ENCODE measurements at regions not wholly inside any gene's neighbourhood (a gene's known extent, or its start where the extent isn't known, plus 50 kb on each side); places are given as distances from the start of the nearest gene placed in this dataset.

DNA sequence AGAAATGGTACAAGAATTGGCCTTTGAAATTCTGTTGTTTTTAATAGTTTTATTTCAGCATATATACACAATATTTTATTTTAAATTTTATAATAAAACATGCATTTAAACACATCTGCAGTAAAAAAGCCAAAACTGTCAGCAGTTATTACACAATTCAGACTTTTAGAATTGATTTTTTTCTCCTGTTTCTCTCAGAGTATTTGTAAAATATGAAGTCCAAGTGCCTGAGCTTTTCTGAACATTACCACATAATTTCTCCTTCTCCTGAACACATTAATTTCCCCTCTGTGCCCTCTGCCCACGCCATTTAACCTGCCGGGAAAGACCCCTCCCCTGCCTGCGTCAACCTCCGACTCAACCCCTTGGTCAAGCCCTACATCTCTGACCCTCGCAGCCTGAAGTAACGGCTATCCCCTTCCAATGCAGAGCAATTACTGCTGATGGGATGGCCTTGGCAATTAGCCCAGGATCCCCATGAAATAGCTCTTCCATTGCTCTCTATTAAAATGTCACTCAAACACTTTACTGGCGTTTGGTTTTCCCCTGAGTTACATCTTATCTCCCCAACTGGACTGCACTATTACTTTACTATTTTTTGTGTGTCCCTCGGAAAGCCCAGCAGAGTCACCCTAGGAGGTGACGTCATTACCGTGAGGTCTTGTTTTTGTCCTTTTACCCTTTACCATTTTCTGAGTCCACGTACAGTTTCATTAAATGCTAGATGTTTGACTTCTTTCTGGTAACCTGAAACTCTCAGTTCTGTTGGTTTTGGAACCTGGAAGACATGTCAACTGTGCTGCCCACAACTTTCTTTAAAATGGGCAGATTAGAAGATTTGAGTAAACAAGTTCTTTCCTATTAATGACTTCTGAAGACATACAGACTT lies 146.7 kb upstream of the TAB2 start:
- peaks cover 30% of the 10 kb centered on the region for H3K36me3 Mint-ChIP-seq
- H3K27ac Mint-ChIP-seq: peak overlapping the region; percentile 58
- H3K27me3 Mint-ChIP-seq: no peaks in the 10 kb centered on the region
- H3K4me1 Mint-ChIP-seq: peaks cover 67% of the 10 kb centered on the region
- no peak overlapping the region for H3K4me3 Mint-ChIP-seq
- peaks cover 2% of the 10 kb centered on the region for H3K9me3 Mint-ChIP-seq (ENCODE audit: low read depth)
- DNase-seq (no peak), ATAC-seq (no peak)
- CTCF ChIA-PET: interaction anchor here (0.5 to 1.5 kb wide), 5 partner anchors 13 to 261 kb away, joined by 3 to 5 read pairs (median 3); no protein-coding TSS in a partner anchor

DNA sequence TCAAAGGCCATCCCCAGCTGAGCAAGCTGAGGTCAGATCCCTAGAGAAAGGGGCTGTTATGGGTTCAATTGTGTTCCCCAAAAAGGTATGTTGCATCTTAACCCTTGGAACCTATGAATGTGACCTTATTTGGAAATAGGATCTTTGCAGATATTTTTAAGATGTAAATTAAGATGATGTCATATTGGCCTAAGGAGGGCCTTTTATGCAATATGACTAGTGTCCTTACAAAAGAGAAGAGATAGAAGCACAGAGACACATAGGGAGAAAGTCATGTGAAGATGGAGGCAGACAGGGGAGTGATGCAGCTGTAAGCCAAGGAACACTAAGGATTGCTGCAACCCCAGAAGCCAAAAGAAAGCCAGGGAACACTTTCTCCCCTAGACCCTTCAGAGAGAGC lies 144.3 kb upstream of the TAB2 start:
- no peak for DNase-seq
- Mint-ChIP-seq H3K9me3 (ENCODE audit: low read depth) (peaks cover 4% of the 10 kb centered on the region), H3K27ac (no peak overlapping the region), H3K4me1 (peaks cover 51% of the 10 kb centered on the region), H3K27me3 (no peaks in the 10 kb centered on the region), H3K4me3 (no peak overlapping the region), H3K36me3 (peaks cover 39% of the 10 kb centered on the region)
- ATAC-seq: no peak
- CTCF ChIA-PET: interaction anchor here (3.8 kb wide), 1 partner anchor 22 kb away, joined by 13 read pairs; no protein-coding TSS in a partner anchor

GRCh38 chr6:149174962-149175361 lies 142.6 kb upstream of the TAB2 start:
- Mint-ChIP-seq H3K36me3 (peaks cover 41% of the 10 kb centered on the region), H3K4me1 (peaks cover 36% of the 10 kb centered on the region), H3K27ac (no peak overlapping the region), H3K9me3 (ENCODE audit: low read depth) (peaks cover 2% of the 10 kb centered on the region), H3K4me3 (no peak overlapping the region), H3K27me3 (no peaks in the 10 kb centered on the region)
- DNase-seq (no peak), ATAC-seq (no peak)
- CTCF ChIA-PET: interaction anchor here (1.0 to 3.8 kb wide), 4 partner anchors 9 to 44 kb away, joined by 3 to 13 read pairs (median 4); no protein-coding TSS in a partner anchor

- peaks cover 21% of the 10 kb centered on the region for H3K4me1 Mint-ChIP-seq
- CTCF ChIA-PET: no interaction called here
Measured at GRCh38 chr6:149176971-149177667, 140.4 kb upstream of the TAB2 start.

DNA sequence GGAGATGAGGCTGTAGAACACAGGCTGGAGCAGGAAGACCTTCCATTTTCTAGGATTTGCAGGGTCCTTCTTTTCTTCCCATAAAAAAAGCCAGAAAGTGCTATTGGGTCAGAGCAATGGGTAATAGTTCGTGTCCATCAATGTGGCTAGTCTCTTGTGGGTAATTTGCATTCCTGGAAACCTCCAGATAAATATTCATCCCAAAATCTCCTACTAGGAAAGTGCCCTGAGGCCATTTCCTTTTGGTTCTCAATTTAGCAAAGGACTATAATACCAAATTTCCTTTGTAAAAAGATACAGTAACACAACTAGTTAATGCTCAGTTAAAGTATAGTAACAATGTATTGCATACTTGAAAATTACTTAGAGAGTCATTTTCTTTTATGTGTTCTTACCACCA lies 138.1 kb upstream of the TAB2 start:
- Mint-ChIP-seq H3K27me3 (no peaks in the 10 kb centered on the region), H3K4me3 (no peak overlapping the region), H3K36me3 (peaks cover 40% of the 10 kb centered on the region), H3K27ac (no peak overlapping the region), H3K9me3 (ENCODE audit: low read depth) (peaks cover 8% of the 10 kb centered on the region), H3K4me1 (peaks cover 14% of the 10 kb centered on the region)
- CTCF ChIA-PET: no interaction called here
- no peak for ATAC-seq
- no peak for DNase-seq

More at GRCh38 chr6:149176971-149177667, 140.4 kb upstream of the TAB2 start:
- DNase-seq (no peak), ATAC-seq (no peak)
- H3K36me3 Mint-ChIP-seq: peaks cover 40% of the 10 kb centered on the region
- H3K27me3 Mint-ChIP-seq: no peaks in the 10 kb centered on the region
- H3K4me3 Mint-ChIP-seq: no peak overlapping the region
- no peak overlapping the region for H3K27ac Mint-ChIP-seq
- H3K9me3 Mint-ChIP-seq (ENCODE audit: low read depth): peaks cover 6% of the 10 kb centered on the region

- DNase-seq: no peak
- peaks cover 4% of the 10 kb centered on the region for H3K4me1 Mint-ChIP-seq
- H3K36me3 Mint-ChIP-seq: peaks cover 52% of the 10 kb centered on the region
- H3K4me3 Mint-ChIP-seq: no peak overlapping the region
- CTCF ChIA-PET: interaction anchor here (1.0 to 1.1 kb wide), 2 partner anchors 13 to 15 kb away, joined by 3 read pairs; no protein-coding TSS in a partner anchor
- peaks cover 19% of the 10 kb centered on the region for H3K9me3 Mint-ChIP-seq (ENCODE audit: low read depth)
- no peak for ATAC-seq
- H3K27ac Mint-ChIP-seq: no peak overlapping the region
- H3K27me3 Mint-ChIP-seq: no peaks in the 10 kb centered on the region
Measured at GRCh38 chr6:149181304-149181703, 136.2 kb upstream of the TAB2 start.

- H3K4me3 Mint-ChIP-seq: no peak overlapping the region
- CTCF ChIA-PET: interaction anchor here (1.0 kb wide), 1 partner anchor 14 kb away, joined by 3 read pairs; no protein-coding TSS in a partner anchor
- H3K4me1 Mint-ChIP-seq: peaks cover 6% of the 10 kb centered on the region
- peaks cover 19% of the 10 kb centered on the region for H3K9me3 Mint-ChIP-seq (ENCODE audit: low read depth)
- no peaks in the 10 kb centered on the region for H3K27me3 Mint-ChIP-seq
- no peak for ATAC-seq
- H3K27ac Mint-ChIP-seq: no peak overlapping the region
- no peak for DNase-seq
- H3K36me3 Mint-ChIP-seq: peaks cover 54% of the 10 kb centered on the region
Measured at GRCh38 chr6:149182262-149182661, 135.2 kb upstream of the TAB2 start.

GRCh38 chr6:149184523-149184922 lies 133.0 kb upstream of the TAB2 start:
- DNase-seq: no peak
- Mint-ChIP-seq H3K36me3 (peaks cover 63% of the 10 kb centered on the region), H3K4me1 (peaks cover 4% of the 10 kb centered on the region), H3K27ac (no peak overlapping the region), H3K9me3 (ENCODE audit: low read depth) (peaks cover 33% of the 10 kb centered on the region), H3K27me3 (no peaks in the 10 kb centered on the region), H3K4me3 (no peak overlapping the region)
- CTCF ChIA-PET: interaction anchor here (1.5 kb wide), 1 partner anchor 8 kb away, joined by 6 read pairs; no protein-coding TSS in a partner anchor
- ATAC-seq: no peak

- Mint-ChIP-seq H3K4me1 (peaks cover 13% of the 10 kb centered on the region), H3K4me3 (no peak overlapping the region), H3K27ac (no peak overlapping the region), H3K36me3 (peaks cover 69% of the 10 kb centered on the region), H3K27me3 (no peaks in the 10 kb centered on the region), H3K9me3 (ENCODE audit: low read depth) (peaks cover 39% of the 10 kb centered on the region)
- DNase-seq (no peak), ATAC-seq (no peak)
- CTCF ChIA-PET: no interaction called here
Measured at GRCh38 chr6:149185799-149186357, 131.6 kb upstream of the TAB2 start.

DNA sequence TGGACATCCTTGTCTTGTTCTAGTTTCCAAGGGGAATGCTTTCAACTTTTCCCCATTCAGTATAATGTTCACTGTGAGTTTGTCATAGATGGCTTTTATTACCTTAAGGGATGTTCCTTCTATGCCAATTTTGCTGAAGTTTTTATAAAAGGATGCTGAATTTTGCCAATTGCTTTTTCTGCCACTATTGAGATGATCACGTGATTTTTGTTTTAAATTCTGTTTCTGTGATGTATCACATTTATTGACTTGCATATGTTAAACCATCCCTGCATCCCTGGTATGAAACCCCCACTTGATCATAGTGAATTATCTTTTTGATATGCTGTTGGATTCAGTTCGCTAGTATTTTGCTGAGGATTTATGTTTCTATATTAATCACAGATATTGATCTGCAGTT lies 130.6 kb upstream of the TAB2 start:
- no peaks in the 10 kb centered on the region for H3K27me3 Mint-ChIP-seq
- CTCF ChIA-PET: no interaction called here

DNA sequence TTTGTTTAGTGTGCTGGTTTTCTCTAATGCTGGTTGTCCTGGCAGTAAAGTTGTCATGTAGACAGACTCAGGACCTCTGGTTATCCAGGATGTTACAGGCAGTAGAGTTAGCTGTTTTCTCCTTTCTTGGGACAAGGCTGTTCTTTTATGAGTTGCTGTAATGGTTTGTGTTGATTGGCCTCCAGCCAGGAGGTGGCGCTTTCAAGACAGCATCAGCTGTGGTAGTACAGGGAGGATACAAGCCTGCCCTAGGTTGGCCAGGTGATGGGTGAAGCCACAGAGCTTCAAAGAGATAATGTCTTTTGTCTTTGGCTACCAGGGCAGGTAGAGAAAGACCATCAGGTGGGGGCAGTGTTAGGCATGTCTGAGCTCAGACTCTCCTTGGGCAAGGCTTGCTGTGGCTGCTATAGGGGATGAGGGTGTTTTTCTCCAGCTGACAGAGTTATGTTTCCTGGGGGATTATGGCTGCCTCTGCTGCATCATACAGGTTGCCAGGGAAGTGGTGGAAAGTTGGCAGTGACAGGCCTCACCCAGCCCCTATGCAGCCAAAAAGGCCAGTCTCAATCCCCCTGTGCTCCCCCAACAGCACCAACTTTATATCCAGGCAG lies 127.2 kb upstream of the TAB2 start:
- Mint-ChIP-seq H3K27ac (no peak overlapping the region), H3K9me3 (ENCODE audit: low read depth) (peaks cover 26% of the 10 kb centered on the region), H3K4me3 (no peak overlapping the region), H3K4me1 (peaks cover 29% of the 10 kb centered on the region), H3K27me3 (no peaks in the 10 kb centered on the region), H3K36me3 (peaks cover 66% of the 10 kb centered on the region)
- CTCF ChIA-PET: interaction anchor here (0.6 to 0.8 kb wide), 2 partner anchors 20 to 159 kb away, joined by 3 to 4 read pairs; no protein-coding TSS in a partner anchor
- ATAC-seq (no peak), DNase-seq (peak; percentile 60)

More for the DNA sequence above, 130.6 kb upstream of the TAB2 start:
- H3K4me1 Mint-ChIP-seq: peaks cover 15% of the 10 kb centered on the region
- no peak overlapping the region for H3K27ac Mint-ChIP-seq
- no peak overlapping the region for H3K4me3 Mint-ChIP-seq
- DNase-seq (no peak), ATAC-seq (no peak)
- H3K9me3 Mint-ChIP-seq (ENCODE audit: low read depth): peaks cover 37% of the 10 kb centered on the region
- peaks cover 70% of the 10 kb centered on the region for H3K36me3 Mint-ChIP-seq

DNA sequence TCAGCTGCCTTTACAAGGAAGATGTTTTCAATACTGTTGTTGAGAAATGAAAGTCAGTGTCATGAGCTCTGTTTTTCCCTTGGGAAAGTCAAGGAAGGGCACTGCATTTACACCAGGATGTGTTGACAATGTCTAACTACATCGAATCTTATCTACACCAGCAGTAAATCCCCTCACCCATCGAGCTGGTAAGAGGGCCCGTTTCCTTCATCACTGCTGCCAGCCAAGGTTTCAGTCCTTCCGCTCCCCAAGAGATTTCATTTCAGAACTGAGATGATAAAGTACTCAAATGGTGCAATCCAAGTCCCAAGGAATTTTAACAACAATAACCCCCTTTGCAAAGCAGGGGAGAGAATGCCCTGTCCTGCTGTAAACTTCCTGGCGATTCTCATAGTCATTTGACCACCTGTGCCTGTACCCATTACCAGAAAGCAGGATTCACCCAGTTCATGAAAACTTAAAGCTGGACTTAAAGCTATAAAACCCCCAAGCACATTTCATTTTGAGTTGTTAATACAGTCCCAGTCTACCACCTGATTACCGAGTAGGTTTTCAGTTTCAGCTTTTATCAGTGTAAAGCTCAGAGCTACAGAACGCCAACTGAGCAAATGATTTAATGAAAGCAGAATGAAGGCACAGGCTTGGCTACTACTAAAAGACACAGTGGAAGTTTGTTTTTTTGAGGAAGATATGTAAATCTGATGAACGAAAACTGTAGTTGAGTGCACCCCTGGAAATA lies 122.5 kb upstream of the TAB2 start:
- CTCF ChIA-PET: interaction anchor here (1.0 to 2.6 kb wide), 10 partner anchors 10 to 237 kb away, joined by 3 to 15 read pairs (median 4); no protein-coding TSS in a partner anchor
- peaks cover 33% of the 10 kb centered on the region for H3K4me1 Mint-ChIP-seq
- peaks cover 62% of the 10 kb centered on the region for H3K36me3 Mint-ChIP-seq
- peak overlapping the region; percentile 61 for H3K4me3 Mint-ChIP-seq
- ATAC-seq (peak; percentile 45), DNase-seq (no peak)
- H3K27ac Mint-ChIP-seq: peak overlapping the region; percentile 81
- H3K9me3 Mint-ChIP-seq (ENCODE audit: low read depth): peaks cover 20% of the 10 kb centered on the region
- no peaks in the 10 kb centered on the region for H3K27me3 Mint-ChIP-seq
